K562 (cell line): ENCODE measurements at regions not wholly inside any gene's neighbourhood (a gene's known extent, or its start where the extent isn't known, plus 50 kb on each side); places are given as distances from the start of the nearest gene placed in this dataset.

Source experiments
- ARID3A ChIP-seq: IDR thresholded peaks from 2 replicates; pipeline ENCODE4 v1.6.1; 2012; ENCODE audit warnings: low read depth, low read length, improper control_type of control experiment, borderline replicate concordance
- GATA2 ChIP-seq: sonication (generic); formaldehyde crosslinking; IDR thresholded peaks from 2 replicates; pipeline ENCODE4 v1.4.0; 2020; ENCODE audit warnings: mild to moderate bottlenecking, missing genetic modification reagents
- HDAC6 ChIP-seq: IDR thresholded peaks from 2 replicates; pipeline ENCODE4 v1.6.1; 2012; ENCODE audit warnings: low read depth, mild to moderate bottlenecking, control low read depth, inconsistent platforms, low read length, moderate library complexity
- HEY1 ChIP-seq: fragments of 250-450 bp; sonication (Bioruptor Pico); IDR thresholded peaks from 2 replicates; pipeline ENCODE4 v1.5.0; 2020; ENCODE audit warnings: mild to moderate bottlenecking, moderate library complexity, borderline replicate concordance
- HLTF ChIP-seq: fragments of 450-650 bp; IDR thresholded peaks from 2 replicates; pipeline ENCODE4 v1.6.1; 2016
- JUNB ChIP-seq: fragments of 450-650 bp; formaldehyde crosslinking; conservative IDR thresholded peaks from 2 replicates; pipeline ENCODE4 v1.4.0; 2020; ENCODE audit warnings: mild to moderate bottlenecking
- KLF16 ChIP-seq: IDR thresholded peaks from 2 replicates; pipeline ENCODE4 v1.6.1; 2016; ENCODE audit warnings: antibody characterized with exemption
- MCM3 ChIP-seq: fragments of 450-650 bp; IDR thresholded peaks from 2 replicates; pipeline ENCODE4 v1.6.1; 2016
- ZBTB1 ChIP-seq: sonication (generic); formaldehyde crosslinking; IDR thresholded peaks from 2 replicates; pipeline ENCODE4 v1.8.1; 2023; ENCODE audit warnings: missing genetic modification reagents, low read depth, mild to moderate bottlenecking, borderline replicate concordance
- ZNF398 ChIP-seq: fragments of 250-450 bp; sonication (Bioruptor Pico); IDR thresholded peaks from 2 replicates; pipeline ENCODE4 v1.8.0; 2021; ENCODE audit warnings: moderate library complexity, mild to moderate bottlenecking, inconsistent platforms
- ZNF592 ChIP-seq: fragments of 450-650 bp; IDR thresholded peaks from 2 replicates; pipeline ENCODE4 v1.6.1; 2017; ENCODE audit warnings: antibody characterized with exemption, mild to moderate bottlenecking
- ZNF696 ChIP-seq: fragments of 250-450 bp; sonication (Bioruptor Pico); conservative IDR thresholded peaks from 2 replicates; pipeline ENCODE4 v1.4.0; 2020; ENCODE audit warnings: mild to moderate bottlenecking, moderate library complexity

DNA sequence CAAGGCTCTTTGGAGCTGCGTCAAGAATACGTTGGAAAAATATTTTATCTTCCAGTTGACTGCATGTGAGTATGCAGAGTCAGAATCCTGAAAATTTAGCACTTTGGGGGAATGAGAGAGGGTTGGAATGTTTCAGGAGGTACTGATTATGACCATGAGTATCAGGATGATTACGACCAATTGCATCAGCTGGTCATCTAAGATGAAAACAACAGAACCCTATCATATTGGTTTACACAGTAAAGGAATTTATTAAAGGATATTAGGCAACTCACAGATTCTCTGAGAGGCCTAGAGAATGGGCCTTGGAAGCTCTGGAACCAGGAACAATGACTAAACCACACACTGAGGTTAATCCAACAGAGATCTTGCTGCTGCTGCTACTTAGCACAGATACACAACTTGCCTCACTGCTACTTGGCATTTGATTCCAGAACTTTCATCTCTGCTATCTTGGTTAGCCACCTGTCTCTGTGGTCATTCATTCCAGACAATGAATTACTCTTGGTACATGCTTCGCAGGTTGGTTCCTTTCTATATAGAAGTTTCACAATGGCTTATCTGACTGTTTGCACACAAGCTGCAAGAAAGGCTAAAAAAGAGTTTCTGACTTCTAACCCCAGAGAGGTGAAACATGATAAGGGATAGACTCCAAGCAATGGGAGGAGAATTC, 68.0 kb upstream of the CTTNBP2 start (continued):
- TF ChIP-seq HDAC6 (no peak), MCM3 (no peak), HEY1 (CRISPR knock-in tag) (peak; percentile 74; the same call in 1 of the 2 replicates), ZNF696 (CRISPR knock-in tag) (no peak), ZBTB1 (CRISPR knock-in tag) (no peak), ZNF398 (CRISPR knock-in tag) (no peak), ARID3A (no peak), ZNF592 (no peak), HLTF (no peak), GATA2 (CRISPR knock-in tag) (no peak), JUNB (no peak), KLF16 (peak; percentile 87)
